PC-3 (cell line): ENCODE measurements at regions not wholly inside any gene's neighbourhood (a gene's known extent, or its start where the extent isn't known, plus 50 kb on each side); places are given as distances from the start of the nearest gene placed in this dataset.

Source experiments
- CTCF ChIP-seq: fragments of 300-600 bp; sonication (generic); conservative IDR thresholded peaks from 2 replicates; pipeline ENCODE4 v1.5.1; 2017; ENCODE audit warnings: antibody characterized with exemption, low read depth, mild to moderate bottlenecking, low read length
- EZH2 ChIP-seq: fragments of 300-600 bp; sonication (generic); IDR thresholded peaks from one replicate; pipeline ENCODE4 v1.6.1; 2017; ENCODE audit warnings: antibody characterized with exemption, mild to moderate bottlenecking, low read length; ENCODE audit not compliant: unreplicated experiment
- EZH2phosphoT487 ChIP-seq: fragments of 300-600 bp; sonication (generic); IDR thresholded peaks from 2 replicates; pipeline ENCODE4 v1.6.1; 2018; ENCODE audit warnings: mild to moderate bottlenecking, antibody characterized with exemption, low read length, borderline replicate concordance

GRCh38 chr12:90058704-90059103 is 350.1 kb upstream of the ATP2B1 start:
- TF ChIP-seq CTCF: no peak
- no peak for TF ChIP-seq EZH2
- no peak for TF ChIP-seq EZH2phosphoT487
